GM21423 (cell line): ENCODE measurements at regions not wholly inside any gene's neighbourhood (a gene's known extent, or its start where the extent isn't known, plus 50 kb on each side); places are given as distances from the start of the nearest gene placed in this dataset.
"Not testable (repeated sequence)": the region's sequence is repeated elsewhere in the genome, so short reads cannot be mapped to it uniquely, and the experiment has no call there.

Experiments
- ATAC-seq: cut with Tn5 transposase; IDR thresholded peaks from one replicate; pipeline ENCODE4 v1.9.1; 2021; ENCODE audit warnings: mild to moderate bottlenecking, moderate library complexity; ENCODE audit not compliant: unreplicated experiment

- no peak for ATAC-seq
Measured at GRCh38 chr2:57669570-57669969, 377.0 kb upstream of the VRK2 start.

GRCh38 chr2:57674025-57674424 is 372.6 kb upstream of the VRK2 start:
- no peak for ATAC-seq

- no peak for ATAC-seq
Measured at GRCh38 chr2:57674743-57675142, 371.9 kb upstream of the VRK2 start.

GRCh38 chr2:57677296-57677695 is 369.3 kb upstream of the VRK2 start:
- ATAC-seq, result no peak

- no peak for ATAC-seq
Measured at GRCh38 chr2:57681650-57682049, 365.0 kb upstream of the VRK2 start.

GRCh38 chr2:57685032-57685431 is 361.6 kb upstream of the VRK2 start:
- no peak for ATAC-seq

- no peak for ATAC-seq
Measured at GRCh38 chr2:57692395-57692794, 354.2 kb upstream of the VRK2 start.

GRCh38 chr2:57693177-57693576 is 353.4 kb upstream of the VRK2 start:
- ATAC-seq, result no peak

GRCh38 chr2:57693965-57694364 is 352.6 kb upstream of the VRK2 start:
- ATAC-seq, result no peak

- no peak for ATAC-seq
Measured at GRCh38 chr2:57696016-57696415, 350.6 kb upstream of the VRK2 start.

- no peak for ATAC-seq
Measured at GRCh38 chr2:57698392-57698791, 348.2 kb upstream of the VRK2 start.

GRCh38 chr2:57698935-57699449 is 347.6 kb upstream of the VRK2 start:
- no peak for ATAC-seq

- ATAC-seq, result no peak
Measured at GRCh38 chr2:57701391-57701791, 345.2 kb upstream of the VRK2 start.

- no peak for ATAC-seq
Measured at GRCh38 chr2:57703407-57703806, 343.2 kb upstream of the VRK2 start.

GRCh38 chr2:57707794-57708193 is 338.8 kb upstream of the VRK2 start:
- not testable (repeated sequence) for ATAC-seq

- ATAC-seq, result no peak
Measured at GRCh38 chr2:57711991-57712390, 334.6 kb upstream of the VRK2 start.

GRCh38 chr2:57720728-57721627 is 325.6 kb upstream of the VRK2 start:
- ATAC-seq, result peak; percentile 99

GRCh38 chr2:57725337-57725947 is 321.2 kb upstream of the VRK2 start:
- no peak for ATAC-seq

GRCh38 chr2:57726294-57726693 is 320.3 kb upstream of the VRK2 start:
- ATAC-seq, result peak; percentile 78

- no peak for ATAC-seq
Measured at GRCh38 chr2:57728691-57729090, 317.9 kb upstream of the VRK2 start.

- ATAC-seq, result no peak
Measured at GRCh38 chr2:57733956-57734355, 312.6 kb upstream of the VRK2 start.

GRCh38 chr2:57740891-57741290 is 305.7 kb upstream of the VRK2 start:
- no peak for ATAC-seq
